HepG2 (cell line): ENCODE measurements at regions not wholly inside any gene's neighbourhood (a gene's known extent, or its start where the extent isn't known, plus 50 kb on each side); places are given as distances from the start of the nearest gene placed in this dataset.

ENCODE experiments used
- DPF2 ChIP-seq: sonication (generic); formaldehyde crosslinking; IDR thresholded peaks from 2 replicates; pipeline ENCODE4 v1.4.0; 2020; ENCODE audit warnings: mild to moderate bottlenecking, low read depth, missing genetic modification reagents, borderline replicate concordance
- KDM1A ChIP-seq: IDR thresholded peaks from 2 replicates; pipeline ENCODE4 v1.6.1; 2016; ENCODE audit warnings: missing compliant biosample characterization
- MYC ChIP-seq: sonication (generic); formaldehyde crosslinking; IDR thresholded peaks from 2 replicates; pipeline ENCODE4 v1.9.0; 2021; ENCODE audit warnings: missing genetic modification reagents, borderline replicate concordance
- POLR2A ChIP-seq, 2 experiments: IDR thresholded peaks; 2 replicates each; pipeline ENCODE4 v1.6.1; 2011; ENCODE audit warnings: low read depth in 2 of 2, low read length in 2 of 2, mild to moderate bottlenecking in 1 of 2, moderate library complexity in 1 of 2; ENCODE audit not compliant: insufficient read depth in 1 of 2
- REXO4 ChIP-seq: sonication (generic); formaldehyde crosslinking; IDR thresholded peaks from 2 replicates; pipeline ENCODE4 v1.8.0; 2022; ENCODE audit warnings: missing genetic modification reagents, mild to moderate bottlenecking, borderline replicate concordance
- SMAD9 ChIP-seq: sonication (generic); formaldehyde crosslinking; IDR thresholded peaks from 2 replicates; pipeline ENCODE4 v1.5.1; 2020; ENCODE audit warnings: mild to moderate bottlenecking, missing genetic modification reagents
- TF ChIP-seq, protein P1 (sequence below): sonication (generic); formaldehyde crosslinking; IDR thresholded peaks from 2 replicates; pipeline ENCODE4 v1.4.0; 2020; ENCODE audit warnings: missing genetic modification reagents
- TF ChIP-seq, protein P2 (sequence below): sonication (generic); formaldehyde crosslinking; IDR thresholded peaks from 2 replicates; pipeline ENCODE4 v1.5.0; 2020; ENCODE audit warnings: mild to moderate bottlenecking, missing genetic modification reagents, moderate library complexity

GRCh38 chr10:105908701-105909100 lies 1255.8 kb downstream of the SORCS1 start:
- TF ChIP-seq DPF2 (CRISPR knock-in tag) (no peak), SMAD9 (CRISPR knock-in tag) (no peak), MYC (CRISPR knock-in tag) (no peak), REXO4 (no peak), KDM1A (CRISPR knock-in tag) (no peak), POLR2A (IDR thresholded peaks at IDR 0.05; ENCODE audit: insufficient read depth in 1 of 2, low read depth in 2 of 2, low read length in 2 of 2) (no peak)
- TF ChIP-seq, protein P1, sequence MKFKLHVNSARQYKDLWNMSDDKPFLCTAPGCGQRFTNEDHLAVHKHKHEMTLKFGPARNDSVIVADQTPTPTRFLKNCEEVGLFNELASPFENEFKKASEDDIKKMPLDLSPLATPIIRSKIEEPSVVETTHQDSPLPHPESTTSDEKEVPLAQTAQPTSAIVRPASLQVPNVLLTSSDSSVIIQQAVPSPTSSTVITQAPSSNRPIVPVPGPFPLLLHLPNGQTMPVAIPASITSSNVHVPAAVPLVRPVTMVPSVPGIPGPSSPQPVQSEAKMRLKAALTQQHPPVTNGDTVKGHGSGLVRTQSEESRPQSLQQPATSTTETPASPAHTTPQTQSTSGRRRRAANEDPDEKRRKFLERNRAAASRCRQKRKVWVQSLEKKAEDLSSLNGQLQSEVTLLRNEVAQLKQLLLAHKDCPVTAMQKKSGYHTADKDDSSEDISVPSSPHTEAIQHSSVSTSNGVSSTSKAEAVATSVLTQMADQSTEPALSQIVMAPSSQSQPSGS = no peak
- TF ChIP-seq, protein P2, sequence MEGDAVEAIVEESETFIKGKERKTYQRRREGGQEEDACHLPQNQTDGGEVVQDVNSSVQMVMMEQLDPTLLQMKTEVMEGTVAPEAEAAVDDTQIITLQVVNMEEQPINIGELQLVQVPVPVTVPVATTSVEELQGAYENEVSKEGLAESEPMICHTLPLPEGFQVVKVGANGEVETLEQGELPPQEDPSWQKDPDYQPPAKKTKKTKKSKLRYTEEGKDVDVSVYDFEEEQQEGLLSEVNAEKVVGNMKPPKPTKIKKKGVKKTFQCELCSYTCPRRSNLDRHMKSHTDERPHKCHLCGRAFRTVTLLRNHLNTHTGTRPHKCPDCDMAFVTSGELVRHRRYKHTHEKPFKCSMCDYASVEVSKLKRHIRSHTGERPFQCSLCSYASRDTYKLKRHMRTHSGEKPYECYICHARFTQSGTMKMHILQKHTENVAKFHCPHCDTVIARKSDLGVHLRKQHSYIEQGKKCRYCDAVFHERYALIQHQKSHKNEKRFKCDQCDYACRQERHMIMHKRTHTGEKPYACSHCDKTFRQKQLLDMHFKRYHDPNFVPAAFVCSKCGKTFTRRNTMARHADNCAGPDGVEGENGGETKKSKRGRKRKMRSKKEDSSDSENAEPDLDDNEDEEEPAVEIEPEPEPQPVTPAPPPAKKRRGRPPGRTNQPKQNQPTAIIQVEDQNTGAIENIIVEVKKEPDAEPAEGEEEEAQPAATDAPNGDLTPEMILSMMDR (CRISPR knock-in tag) = no peak
